ENCODE measurements at regions not wholly inside any gene's neighbourhood (a gene's known extent, or its start where the extent isn't known, plus 50 kb on each side); places are given as distances from the start of the nearest gene placed in this dataset.

DNA sequence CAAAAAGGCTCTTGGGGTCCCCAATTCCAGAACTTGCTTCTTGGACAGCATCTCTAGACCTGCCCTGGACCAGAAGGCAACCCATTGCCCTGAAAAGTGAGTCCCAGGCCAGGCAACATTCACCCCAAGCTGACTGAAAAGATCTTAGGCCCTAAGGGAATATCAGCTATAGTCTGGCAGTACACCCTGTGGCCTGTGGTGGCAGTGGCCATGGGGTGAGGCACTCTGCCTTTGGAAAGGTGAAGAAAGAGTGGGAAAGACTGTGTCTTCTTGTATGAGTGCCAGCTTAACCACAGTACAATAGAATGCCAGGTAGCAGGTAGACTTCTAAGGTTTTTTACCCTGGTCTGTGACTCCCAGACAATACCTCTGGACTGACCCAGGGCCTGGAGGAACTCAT, 564.5 kb downstream of the CDH8 start:
- TF ChIP-seq TAF1 (IDR thresholded peaks at IDR 0.05; ENCODE audit: low read depth) (no peak), CEBPB (IDR thresholded peaks at IDR 0.05) (no peak), TCF12 (IDR thresholded peaks at IDR 0.05; ENCODE audit: low read depth) (no peak), RAD21 (IDR thresholded peaks at IDR 0.05; ENCODE audit: low read depth) (no peak), NFIC (IDR thresholded peaks at IDR 0.05) (no peak), CREB1 (IDR thresholded peaks at IDR 0.05; ENCODE audit: low read depth) (no peak), EP300 (IDR thresholded peaks at IDR 0.05; ENCODE audit: borderline replicate concordance) (no peak), TEAD4 (IDR thresholded peaks at IDR 0.05) (no peak), ZBTB7A (IDR thresholded peaks at IDR 0.05; ENCODE audit: low read depth) (no peak), YY1 (IDR thresholded peaks at IDR 0.05; ENCODE audit: low read depth) (no peak), EGR1 (IDR thresholded peaks at IDR 0.05) (no peak), FOXM1 (IDR thresholded peaks at IDR 0.05; ENCODE audit: borderline replicate concordance, low read depth) (no peak)
- TF ChIP-seq, protein P1, sequence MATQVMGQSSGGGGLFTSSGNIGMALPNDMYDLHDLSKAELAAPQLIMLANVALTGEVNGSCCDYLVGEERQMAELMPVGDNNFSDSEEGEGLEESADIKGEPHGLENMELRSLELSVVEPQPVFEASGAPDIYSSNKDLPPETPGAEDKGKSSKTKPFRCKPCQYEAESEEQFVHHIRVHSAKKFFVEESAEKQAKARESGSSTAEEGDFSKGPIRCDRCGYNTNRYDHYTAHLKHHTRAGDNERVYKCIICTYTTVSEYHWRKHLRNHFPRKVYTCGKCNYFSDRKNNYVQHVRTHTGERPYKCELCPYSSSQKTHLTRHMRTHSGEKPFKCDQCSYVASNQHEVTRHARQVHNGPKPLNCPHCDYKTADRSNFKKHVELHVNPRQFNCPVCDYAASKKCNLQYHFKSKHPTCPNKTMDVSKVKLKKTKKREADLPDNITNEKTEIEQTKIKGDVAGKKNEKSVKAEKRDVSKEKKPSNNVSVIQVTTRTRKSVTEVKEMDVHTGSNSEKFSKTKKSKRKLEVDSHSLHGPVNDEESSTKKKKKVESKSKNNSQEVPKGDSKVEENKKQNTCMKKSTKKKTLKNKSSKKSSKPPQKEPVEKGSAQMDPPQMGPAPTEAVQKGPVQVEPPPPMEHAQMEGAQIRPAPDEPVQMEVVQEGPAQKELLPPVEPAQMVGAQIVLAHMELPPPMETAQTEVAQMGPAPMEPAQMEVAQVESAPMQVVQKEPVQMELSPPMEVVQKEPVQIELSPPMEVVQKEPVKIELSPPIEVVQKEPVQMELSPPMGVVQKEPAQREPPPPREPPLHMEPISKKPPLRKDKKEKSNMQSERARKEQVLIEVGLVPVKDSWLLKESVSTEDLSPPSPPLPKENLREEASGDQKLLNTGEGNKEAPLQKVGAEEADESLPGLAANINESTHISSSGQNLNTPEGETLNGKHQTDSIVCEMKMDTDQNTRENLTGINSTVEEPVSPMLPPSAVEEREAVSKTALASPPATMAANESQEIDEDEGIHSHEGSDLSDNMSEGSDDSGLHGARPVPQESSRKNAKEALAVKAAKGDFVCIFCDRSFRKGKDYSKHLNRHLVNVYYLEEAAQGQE (IDR thresholded peaks at IDR 0.05; ENCODE audit: low read depth), result no peak
- TF ChIP-seq, protein P2, sequence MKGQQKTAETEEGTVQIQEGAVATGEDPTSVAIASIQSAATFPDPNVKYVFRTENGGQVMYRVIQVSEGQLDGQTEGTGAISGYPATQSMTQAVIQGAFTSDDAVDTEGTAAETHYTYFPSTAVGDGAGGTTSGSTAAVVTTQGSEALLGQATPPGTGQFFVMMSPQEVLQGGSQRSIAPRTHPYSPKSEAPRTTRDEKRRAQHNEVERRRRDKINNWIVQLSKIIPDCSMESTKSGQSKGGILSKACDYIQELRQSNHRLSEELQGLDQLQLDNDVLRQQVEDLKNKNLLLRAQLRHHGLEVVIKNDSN (IDR thresholded peaks at IDR 0.05), result no peak
- TF ChIP-seq, protein P3, sequence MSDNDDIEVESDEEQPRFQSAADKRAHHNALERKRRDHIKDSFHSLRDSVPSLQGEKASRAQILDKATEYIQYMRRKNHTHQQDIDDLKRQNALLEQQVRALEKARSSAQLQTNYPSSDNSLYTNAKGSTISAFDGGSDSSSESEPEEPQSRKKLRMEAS (IDR thresholded peaks at IDR 0.05), result no peak

DNA sequence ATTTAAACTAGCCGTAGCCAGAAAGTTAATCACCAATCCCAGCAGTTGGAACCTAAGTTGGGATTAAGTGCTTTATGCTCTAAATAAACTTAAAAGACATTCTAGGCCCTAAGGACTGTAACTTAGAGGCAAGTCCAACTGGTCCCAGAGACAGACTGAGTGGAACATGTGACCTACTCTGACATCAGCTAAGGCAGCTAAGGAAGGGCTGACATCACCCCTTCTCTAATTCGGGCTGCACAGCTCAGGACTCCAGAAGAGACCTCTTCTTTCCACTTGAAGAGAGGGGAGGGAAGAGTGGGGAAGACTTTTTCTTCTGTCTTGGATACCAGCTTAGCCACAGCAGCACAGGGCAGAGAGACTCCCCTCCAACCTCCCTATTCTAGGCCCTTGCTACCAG, 565.2 kb downstream of the CDH8 start:
- TF ChIP-seq NFIC (IDR thresholded peaks at IDR 0.05), result no peak
- TF ChIP-seq TAF1 (IDR thresholded peaks at IDR 0.05; ENCODE audit: low read depth), result no peak
- no peak for TF ChIP-seq EGR1 (IDR thresholded peaks at IDR 0.05)
- TF ChIP-seq CEBPB (IDR thresholded peaks at IDR 0.05), result no peak
- TF ChIP-seq CREB1 (IDR thresholded peaks at IDR 0.05; ENCODE audit: low read depth), result no peak
- TF ChIP-seq TEAD4 (IDR thresholded peaks at IDR 0.05), result no peak
- no peak for TF ChIP-seq TCF12 (IDR thresholded peaks at IDR 0.05; ENCODE audit: low read depth)
- TF ChIP-seq EP300 (IDR thresholded peaks at IDR 0.05; ENCODE audit: borderline replicate concordance), result no peak
- TF ChIP-seq RAD21 (IDR thresholded peaks at IDR 0.05; ENCODE audit: low read depth), result no peak
- TF ChIP-seq, protein P2 (IDR thresholded peaks at IDR 0.05), result no peak
- TF ChIP-seq ZBTB7A (IDR thresholded peaks at IDR 0.05; ENCODE audit: low read depth), result no peak
- TF ChIP-seq, protein P1 (IDR thresholded peaks at IDR 0.05; ENCODE audit: low read depth), result no peak
- no peak for TF ChIP-seq YY1 (IDR thresholded peaks at IDR 0.05; ENCODE audit: low read depth)

DNA sequence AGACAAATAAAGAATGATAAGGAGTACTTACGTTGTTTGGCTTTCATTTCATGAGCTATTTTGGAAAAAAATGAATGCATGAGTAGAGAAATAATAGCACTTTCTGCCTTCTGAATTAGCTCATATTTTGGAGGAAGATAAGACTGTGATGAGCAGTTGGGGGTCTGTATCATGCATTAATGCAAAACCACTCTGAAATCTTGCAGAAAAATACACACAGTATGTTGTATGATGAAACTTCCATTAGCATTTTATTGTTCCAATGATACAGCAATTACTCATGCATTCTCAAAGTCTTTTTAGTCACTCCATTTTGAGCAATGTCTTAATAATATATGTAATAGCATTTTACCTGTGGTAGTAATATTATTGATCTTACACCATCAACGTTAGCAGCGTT, 571.0 kb downstream of the CDH8 start:
- TF ChIP-seq TAF1 (IDR thresholded peaks at IDR 0.05; ENCODE audit: low read depth), result no peak
- TF ChIP-seq CEBPB (IDR thresholded peaks at IDR 0.05), result no peak
- TF ChIP-seq YY1 (IDR thresholded peaks at IDR 0.05; ENCODE audit: low read depth), result no peak
- TF ChIP-seq, protein P2 (IDR thresholded peaks at IDR 0.05), result no peak

DNA sequence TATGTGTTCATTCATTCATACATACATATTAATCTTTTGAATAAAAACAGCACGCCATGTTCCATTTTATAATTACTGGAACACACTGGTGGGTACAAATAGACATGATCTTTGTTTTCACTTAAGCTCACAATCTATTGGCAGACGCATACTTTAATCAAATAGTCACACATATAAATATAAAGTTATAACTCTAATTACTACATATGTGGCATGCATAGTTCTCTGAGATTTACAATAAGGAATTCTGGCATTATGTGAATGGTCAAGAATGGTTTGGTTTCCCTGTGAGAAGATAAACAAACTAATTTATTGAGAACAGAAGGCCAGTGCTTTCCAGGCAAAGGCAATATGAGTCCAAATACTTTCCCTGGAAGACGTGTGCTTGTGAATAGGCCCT, 576.2 kb downstream of the CDH8 start:
- no peak for TF ChIP-seq RAD21 (IDR thresholded peaks at IDR 0.05; ENCODE audit: low read depth)

DNA sequence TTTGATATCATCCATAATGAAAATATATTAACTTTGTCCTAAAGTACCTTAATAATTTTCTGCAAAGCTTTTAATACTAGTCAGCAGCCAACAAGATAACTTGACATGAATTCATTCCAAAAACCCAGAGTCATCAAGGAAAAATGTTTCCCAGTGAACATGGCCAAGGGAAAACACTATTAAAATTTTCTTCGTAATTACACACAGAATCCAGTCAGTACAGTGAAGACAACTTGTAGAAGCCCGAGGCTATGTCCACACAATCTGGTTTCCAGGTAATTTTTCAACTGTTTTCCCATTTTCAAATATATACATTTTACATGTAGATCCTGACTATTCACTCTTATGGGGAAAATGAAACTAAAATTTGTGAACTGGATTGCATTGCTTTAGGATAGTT, 600.9 kb downstream of the CDH8 start:
- TF ChIP-seq TAF1 (IDR thresholded peaks at IDR 0.05; ENCODE audit: low read depth) (no peak), CEBPB (IDR thresholded peaks at IDR 0.05) (no peak)
- TF ChIP-seq, protein P2 (IDR thresholded peaks at IDR 0.05), result no peak

DNA sequence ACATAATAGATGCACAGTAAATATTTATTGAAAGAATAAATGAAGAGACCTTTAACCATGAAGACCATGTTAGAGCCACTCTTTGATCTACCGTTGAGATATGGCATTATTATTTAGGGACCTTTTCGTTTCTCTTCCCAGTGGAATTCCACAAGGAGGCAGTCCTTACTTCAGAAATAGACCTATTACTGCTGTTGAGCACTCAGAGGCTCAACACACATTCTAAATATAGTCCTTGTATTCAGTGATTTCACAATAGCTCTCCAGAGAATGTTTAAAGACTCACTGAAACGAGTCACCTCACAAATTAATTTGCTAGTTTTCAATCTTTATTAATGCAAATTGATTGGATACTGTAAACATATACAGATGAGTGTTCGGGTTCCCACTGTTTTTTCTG, 603.8 kb downstream of the CDH8 start:
- TF ChIP-seq, protein P1 (IDR thresholded peaks at IDR 0.05; ENCODE audit: low read depth), result no peak
- TF ChIP-seq TCF12 (IDR thresholded peaks at IDR 0.05; ENCODE audit: low read depth) (no peak), TEAD4 (IDR thresholded peaks at IDR 0.05) (no peak), RAD21 (IDR thresholded peaks at IDR 0.05; ENCODE audit: low read depth) (no peak), ZBTB7A (IDR thresholded peaks at IDR 0.05; ENCODE audit: low read depth) (no peak), FOXM1 (IDR thresholded peaks at IDR 0.05; ENCODE audit: borderline replicate concordance, low read depth) (no peak), NFIC (IDR thresholded peaks at IDR 0.05) (no peak), TAF1 (IDR thresholded peaks at IDR 0.05; ENCODE audit: low read depth) (no peak), CEBPB (IDR thresholded peaks at IDR 0.05) (no peak), EGR1 (IDR thresholded peaks at IDR 0.05) (no peak), CREB1 (IDR thresholded peaks at IDR 0.05; ENCODE audit: low read depth) (no peak), EP300 (IDR thresholded peaks at IDR 0.05; ENCODE audit: borderline replicate concordance) (no peak)
- TF ChIP-seq, protein P3 (IDR thresholded peaks at IDR 0.05), result no peak
- TF ChIP-seq, protein P2 (IDR thresholded peaks at IDR 0.05), result no peak
